Panc1 (cell line): ENCODE measurements at regions not wholly inside any gene's neighbourhood (a gene's known extent, or its start where the extent isn't known, plus 50 kb on each side); places are given as distances from the start of the nearest gene placed in this dataset.
"Not testable (repeated sequence)": the region's sequence is repeated elsewhere in the genome, so short reads cannot be mapped to it uniquely, and the experiment has no call there.

ENCODE experiments used
- ATAC-seq: fragments of 200-7000 bp; cut with Tn5 transposase; 2 replicates; pipeline ENCODE4 v1.9.1; 2020; ENCODE audit warnings: mild to moderate bottlenecking, moderate library complexity
- BruUV-seq: library from RNA; stranded (reverse); fragments of 400-500 nt; replicated peaks from 2 replicates; lab custom pipeline; 2021; lab: Mats Ljungman, UMichigan
- CTCF ChIA-PET: fragments of 300-600 bp; sonication (Branson Sonifier 250); formaldehyde crosslinking; loops from one replicate; lab custom pipeline; 2022; ENCODE audit warnings: antibody characterized with exemption; lab: Charles Lee
- POLR2A ChIA-PET: fragments of 300-600 bp; sonication (Branson Sonifier 250); formaldehyde crosslinking; loops from one replicate; lab custom pipeline; 2022; ENCODE audit warnings: antibody characterized with exemption; lab: Charles Lee
- DNase-seq: peaks from one replicate; pipeline ENCODE4 v3.0.0-alpha.2; 2010; ENCODE audit warnings: low read depth, low spot score
- H3K27ac ChIP-seq: 2 replicates; pipeline ENCODE4 v1.5.1; 2011; ENCODE audit warnings: mild to moderate bottlenecking, low read length, inconsistent platforms
- H3K27me3 ChIP-seq: fragments of 200-500 bp; sonication (Bioruptor generic); 2 replicates; pipeline ENCODE4 v1.6.0; 2014; ENCODE audit warnings: low read length, inconsistent platforms; ENCODE audit not compliant: control insufficient read depth, insufficient read depth
- H3K36me3 ChIP-seq: fragments of 200-500 bp; sonication (Bioruptor generic); 2 replicates; pipeline ENCODE4 v1.5.1; 2014; ENCODE audit warnings: inconsistent platforms, mild to moderate bottlenecking, low read length, moderate library complexity; ENCODE audit not compliant: control insufficient read depth, insufficient read depth
- H3K4me1 ChIP-seq: 2 replicates; pipeline ENCODE4 v1.5.1; 2011; ENCODE audit warnings: inconsistent platforms, mild to moderate bottlenecking, low read length, moderate library complexity; ENCODE audit not compliant: control insufficient read depth, insufficient read depth
- H3K4me3 ChIP-seq, 2 experiments: 2 replicates each; pipeline ENCODE4 v1.5.1; 2011 to 2012; ENCODE audit warnings: low read depth in 2 of 2, low read length in 2 of 2, mild to moderate bottlenecking in 2 of 2, inconsistent platforms in 1 of 2, moderate library complexity in 1 of 2
- H3K9me3 ChIP-seq: fragments of 200-500 bp; sonication (Bioruptor generic); 2 replicates; pipeline ENCODE4 v1.5.1; 2014; ENCODE audit warnings: low read depth, mild to moderate bottlenecking, inconsistent platforms, low read length, moderate library complexity; ENCODE audit not compliant: control insufficient read depth, insufficient read depth
- POLR2AphosphoS5 ChIP-seq: IDR thresholded peaks from 2 replicates; pipeline ENCODE4 v1.6.1; 2012; ENCODE audit warnings: mild to moderate bottlenecking, low read depth, low read length, moderate library complexity
- SIN3A ChIP-seq: IDR thresholded peaks from 2 replicates; pipeline ENCODE4 v1.6.1; 2012; ENCODE audit warnings: low read depth, mild to moderate bottlenecking, low read length, moderate library complexity, borderline replicate concordance; ENCODE audit not compliant: insufficient read depth
- TCF7L2 ChIP-seq: IDR thresholded peaks from 2 replicates; pipeline ENCODE4 v1.6.1; 2011; ENCODE audit warnings: mild to moderate bottlenecking, low read depth, low read length, inconsistent platforms
- in situ Hi-C: cut with HindIII; loops from 2 replicates; pipeline ENCODE4 v1.10.0; 2016; ENCODE audit warnings: low sequenced_read_pairs, low pct_unique_long_range_greater_than_20kb
- intact Hi-C: fragments of 100-400 bp; cut with micrococcal nuclease; formaldehyde crosslinking; loops from one replicate; pipeline ENCODE4 v1.10.0; 2022; ENCODE audit not compliant: unreplicated experiment
- TF ChIP-seq, protein P1 (sequence below), 2 experiments: IDR thresholded peaks; 2 replicates each; pipeline ENCODE4 v1.6.1; 2011 to 2012; ENCODE audit warnings: low read depth in 2 of 2, control low read depth in 1 of 2, low read length in 1 of 2, mild to moderate bottlenecking in 1 of 2, moderate library complexity in 1 of 2; ENCODE audit not compliant: insufficient read depth in 1 of 2
- TF ChIP-seq, protein P2 (sequence below): fragments of 450-650 bp; IDR thresholded peaks from 2 replicates; pipeline ENCODE4 v1.5.1; 2017; ENCODE audit warnings: mild to moderate bottlenecking

DNA sequence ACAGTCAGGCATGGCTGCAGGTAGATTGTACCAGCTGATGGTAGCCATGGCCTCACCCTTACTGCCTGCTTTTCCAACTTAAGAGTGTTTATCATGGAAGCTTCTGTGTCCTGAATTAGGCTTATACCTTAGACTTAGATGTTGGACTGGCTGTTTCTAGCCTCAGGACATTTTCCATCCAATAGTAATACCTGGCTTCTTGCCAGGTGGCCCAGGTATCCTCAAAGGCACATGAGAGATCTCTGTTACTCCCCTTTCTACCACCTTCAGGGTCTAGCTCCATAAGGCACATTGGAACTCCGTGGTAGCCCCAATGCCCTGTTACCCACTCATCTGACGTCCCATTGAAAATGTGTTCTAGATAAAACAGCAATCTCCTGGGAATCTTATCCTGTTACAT, 407.5 kb downstream of the SPRY2 start:
- DNase-seq (no peak), ATAC-seq (no peak)
- TF ChIP-seq, protein P1, sequence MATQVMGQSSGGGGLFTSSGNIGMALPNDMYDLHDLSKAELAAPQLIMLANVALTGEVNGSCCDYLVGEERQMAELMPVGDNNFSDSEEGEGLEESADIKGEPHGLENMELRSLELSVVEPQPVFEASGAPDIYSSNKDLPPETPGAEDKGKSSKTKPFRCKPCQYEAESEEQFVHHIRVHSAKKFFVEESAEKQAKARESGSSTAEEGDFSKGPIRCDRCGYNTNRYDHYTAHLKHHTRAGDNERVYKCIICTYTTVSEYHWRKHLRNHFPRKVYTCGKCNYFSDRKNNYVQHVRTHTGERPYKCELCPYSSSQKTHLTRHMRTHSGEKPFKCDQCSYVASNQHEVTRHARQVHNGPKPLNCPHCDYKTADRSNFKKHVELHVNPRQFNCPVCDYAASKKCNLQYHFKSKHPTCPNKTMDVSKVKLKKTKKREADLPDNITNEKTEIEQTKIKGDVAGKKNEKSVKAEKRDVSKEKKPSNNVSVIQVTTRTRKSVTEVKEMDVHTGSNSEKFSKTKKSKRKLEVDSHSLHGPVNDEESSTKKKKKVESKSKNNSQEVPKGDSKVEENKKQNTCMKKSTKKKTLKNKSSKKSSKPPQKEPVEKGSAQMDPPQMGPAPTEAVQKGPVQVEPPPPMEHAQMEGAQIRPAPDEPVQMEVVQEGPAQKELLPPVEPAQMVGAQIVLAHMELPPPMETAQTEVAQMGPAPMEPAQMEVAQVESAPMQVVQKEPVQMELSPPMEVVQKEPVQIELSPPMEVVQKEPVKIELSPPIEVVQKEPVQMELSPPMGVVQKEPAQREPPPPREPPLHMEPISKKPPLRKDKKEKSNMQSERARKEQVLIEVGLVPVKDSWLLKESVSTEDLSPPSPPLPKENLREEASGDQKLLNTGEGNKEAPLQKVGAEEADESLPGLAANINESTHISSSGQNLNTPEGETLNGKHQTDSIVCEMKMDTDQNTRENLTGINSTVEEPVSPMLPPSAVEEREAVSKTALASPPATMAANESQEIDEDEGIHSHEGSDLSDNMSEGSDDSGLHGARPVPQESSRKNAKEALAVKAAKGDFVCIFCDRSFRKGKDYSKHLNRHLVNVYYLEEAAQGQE (IDR thresholded peaks at IDR 0.05; ENCODE audit: insufficient read depth in 1 of 2, low read depth in 2 of 2, low read length in 1 of 2): no peak
- TF ChIP-seq SIN3A (no peak), TCF7L2 (no peak), POLR2AphosphoS5 (no peak)
- TF ChIP-seq, protein P2, sequence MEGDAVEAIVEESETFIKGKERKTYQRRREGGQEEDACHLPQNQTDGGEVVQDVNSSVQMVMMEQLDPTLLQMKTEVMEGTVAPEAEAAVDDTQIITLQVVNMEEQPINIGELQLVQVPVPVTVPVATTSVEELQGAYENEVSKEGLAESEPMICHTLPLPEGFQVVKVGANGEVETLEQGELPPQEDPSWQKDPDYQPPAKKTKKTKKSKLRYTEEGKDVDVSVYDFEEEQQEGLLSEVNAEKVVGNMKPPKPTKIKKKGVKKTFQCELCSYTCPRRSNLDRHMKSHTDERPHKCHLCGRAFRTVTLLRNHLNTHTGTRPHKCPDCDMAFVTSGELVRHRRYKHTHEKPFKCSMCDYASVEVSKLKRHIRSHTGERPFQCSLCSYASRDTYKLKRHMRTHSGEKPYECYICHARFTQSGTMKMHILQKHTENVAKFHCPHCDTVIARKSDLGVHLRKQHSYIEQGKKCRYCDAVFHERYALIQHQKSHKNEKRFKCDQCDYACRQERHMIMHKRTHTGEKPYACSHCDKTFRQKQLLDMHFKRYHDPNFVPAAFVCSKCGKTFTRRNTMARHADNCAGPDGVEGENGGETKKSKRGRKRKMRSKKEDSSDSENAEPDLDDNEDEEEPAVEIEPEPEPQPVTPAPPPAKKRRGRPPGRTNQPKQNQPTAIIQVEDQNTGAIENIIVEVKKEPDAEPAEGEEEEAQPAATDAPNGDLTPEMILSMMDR: no peak
- Histone ChIP-seq H3K27me3 (no peaks in the 10 kb centered on the region), H3K9me3 (peaks cover 31% of the 10 kb centered on the region; the same call in 1 of the 2 replicates), H3K4me1 (peaks cover 20% of the 10 kb centered on the region), H3K27ac (peak overlapping the region; percentile 48; the same call in 1 of the 2 replicates), H3K36me3 (no peaks in the 10 kb centered on the region), H3K4me3 (no peak overlapping the region)
- ChIA-PET POLR2A (interaction anchor here (0.6 kb wide), 1 partner anchor 416 kb away, joined by 5 read pairs; no protein-coding TSS in a partner anchor), CTCF (no interaction called here)
- BruUV-seq: no TSS peak
- in situ Hi-C loops (no loop called here), intact Hi-C loops (no loop called here)

DNA sequence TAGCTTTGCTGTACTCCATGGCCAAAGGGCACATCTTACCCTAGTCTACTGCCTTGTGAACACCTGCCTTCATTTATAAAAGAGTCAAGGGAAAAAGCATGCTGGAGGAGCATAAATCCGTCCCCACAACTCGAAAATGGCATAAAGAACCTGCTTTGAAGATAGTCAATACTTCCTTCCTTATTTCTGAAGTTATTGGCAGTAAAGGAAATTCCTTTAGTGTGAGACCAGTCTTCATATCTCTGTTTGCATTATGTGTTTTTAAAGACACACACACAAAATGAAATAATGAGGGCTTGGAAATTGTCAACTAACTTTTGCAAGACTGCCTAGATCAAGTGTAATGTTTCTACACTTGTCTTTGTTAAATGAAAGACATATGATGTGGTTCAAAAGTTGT, 408.4 kb downstream of the SPRY2 start:
- DNase-seq: no peak

DNA sequence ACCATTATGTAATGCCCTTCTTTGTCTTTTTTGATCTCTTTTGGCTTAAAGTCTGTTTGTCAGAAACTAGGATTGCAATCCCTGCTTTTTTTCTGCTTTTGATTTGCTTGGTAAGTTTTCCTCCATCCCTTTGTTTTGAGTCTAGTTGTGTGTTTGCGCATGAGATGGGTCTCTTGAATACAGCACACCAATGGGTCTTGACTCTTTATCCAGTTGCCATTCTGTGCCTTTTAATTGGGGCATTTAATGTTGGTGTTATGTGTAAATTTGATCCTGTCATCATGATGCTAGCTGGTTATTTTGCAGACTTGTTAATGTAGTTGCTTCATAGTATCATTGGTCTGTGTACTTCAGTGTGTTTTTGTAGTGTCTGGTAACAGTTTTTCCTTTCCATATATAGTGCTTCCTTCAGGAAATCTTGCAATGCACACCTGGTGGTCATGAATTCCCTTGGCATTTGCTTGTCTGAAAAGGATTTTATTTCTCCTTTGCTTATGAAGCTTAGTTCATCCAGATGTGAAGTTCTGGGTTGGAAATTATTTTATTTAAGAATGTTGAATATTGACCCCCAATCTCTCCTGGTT, 416.9 kb downstream of the SPRY2 start:
- CTCF ChIA-PET, H3K27me3 ChIP-seq, in situ Hi-C loops, H3K4me3 ChIP-seq, ATAC-seq, H3K4me1 ChIP-seq, intact Hi-C loops, POLR2A ChIA-PET, DNase-seq, BruUV-seq, H3K36me3 ChIP-seq, H3K9me3 ChIP-seq, H3K27ac ChIP-seq: not testable (repeated sequence)

More for the DNA sequence above, 408.4 kb downstream of the SPRY2 start:
- TF ChIP-seq, protein P1 (IDR thresholded peaks at IDR 0.05; ENCODE audit: insufficient read depth in 1 of 2, low read depth in 2 of 2, low read length in 1 of 2): no peak
- TF ChIP-seq POLR2AphosphoS5 (no peak), TCF7L2 (no peak), SIN3A (no peak)
- TF ChIP-seq, protein P2: no peak
- ATAC-seq: no peak
- ChIA-PET POLR2A (no interaction called here), CTCF (no interaction called here)
- peaks cover 31% of the 10 kb centered on the region; the same call in 1 of the 2 replicates for H3K9me3 ChIP-seq
- H3K4me3 ChIP-seq: no peak overlapping the region
- intact Hi-C loops: no loop called here
- in situ Hi-C loops: no loop called here
- H3K4me1 ChIP-seq: peaks cover 17% of the 10 kb centered on the region
- no TSS peak for BruUV-seq
- H3K27me3 ChIP-seq: no peaks in the 10 kb centered on the region
- no peak overlapping the region for H3K27ac ChIP-seq
- H3K36me3 ChIP-seq: no peaks in the 10 kb centered on the region
